Activated T-cell treated with anti-CD3 and anti-CD28 coated beads, Interleukin-2, amount 50 U/mL, for 72 hours (primary cell): ENCODE measurements at regions not wholly inside any gene's neighbourhood (a gene's known extent, or its start where the extent isn't known, plus 50 kb on each side); places are given as distances from the start of the nearest gene placed in this dataset.

Source experiments
- ATAC-seq, 2 donors: fragments of 150-1000 bp; cut with Tn5 transposase; replicated peaks in 1 of 2; 2 replicates each; pipeline ENCODE4 v1.10.0; 2021; ENCODE audit warnings: moderate library complexity in 2 of 2, mild to moderate bottlenecking in 1 of 2
- DNase-seq, 2 donors: peaks; one replicate each; pipeline ENCODE4 v3.0.0; 2021 to 2022; ENCODE audit warnings: mixed read lengths in 1 of 2
- H3K27ac Mint-ChIP-seq: one replicate; pipeline ENCODE4 v1.8.0; 2022; ENCODE audit warnings: mild to moderate bottlenecking, moderate library complexity, mixed read lengths
- H3K27me3 Mint-ChIP-seq: one replicate; pipeline ENCODE4 v1.8.0; 2022; ENCODE audit warnings: low read depth, mixed read lengths
- H3K36me3 Mint-ChIP-seq, 2 donors: one replicate each; pipeline ENCODE4 v1.8.0; 2022; ENCODE audit warnings: mixed read lengths in 2 of 2, mild to moderate bottlenecking in 1 of 2; ENCODE audit not compliant: insufficient read depth in 2 of 2
- H3K4me1 Mint-ChIP-seq: one replicate; pipeline ENCODE4 v1.8.0; 2022; ENCODE audit warnings: low read depth, mixed read lengths
- H3K4me3 Mint-ChIP-seq, 2 donors: one replicate each; pipeline ENCODE4 v1.8.0; 2022; ENCODE audit warnings: mild to moderate bottlenecking in 2 of 2, mixed read lengths in 2 of 2, moderate library complexity in 2 of 2
- H3K9me3 Mint-ChIP-seq, 2 donors: one replicate each; pipeline ENCODE4 v1.8.0; 2022; ENCODE audit warnings: mixed read lengths in 2 of 2

DNA sequence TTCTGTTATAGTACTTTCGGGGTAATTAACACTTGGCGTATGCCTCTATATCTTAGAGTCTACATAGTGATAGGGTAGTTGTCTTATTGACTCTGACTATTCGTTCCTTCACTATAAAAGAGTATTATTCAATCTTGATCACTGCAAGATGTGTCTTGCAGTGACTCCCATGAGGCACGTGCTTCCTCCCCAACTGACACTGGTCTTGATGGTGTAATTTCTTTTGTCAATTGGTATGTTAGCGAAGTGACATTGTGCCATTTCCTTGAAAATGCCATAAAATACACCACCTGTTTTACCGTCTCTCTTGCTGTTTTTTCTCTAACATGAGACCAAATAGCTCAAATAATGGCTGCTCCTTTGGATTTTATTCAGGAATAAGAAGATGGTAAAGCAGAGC, 1314.1 kb upstream of the CDH6 start:
- ATAC-seq (no peak), DNase-seq (no peak)
- Mint-ChIP-seq H3K27ac (no peak overlapping the region), H3K9me3 (peaks cover 8 to 10% of the 10 kb centered on the region in 2 donors), H3K4me3 (no peak overlapping the region), H3K36me3 (no peaks in the 10 kb centered on the region), H3K27me3 (no peaks in the 10 kb centered on the region), H3K4me1 (no peaks in the 10 kb centered on the region)

DNA sequence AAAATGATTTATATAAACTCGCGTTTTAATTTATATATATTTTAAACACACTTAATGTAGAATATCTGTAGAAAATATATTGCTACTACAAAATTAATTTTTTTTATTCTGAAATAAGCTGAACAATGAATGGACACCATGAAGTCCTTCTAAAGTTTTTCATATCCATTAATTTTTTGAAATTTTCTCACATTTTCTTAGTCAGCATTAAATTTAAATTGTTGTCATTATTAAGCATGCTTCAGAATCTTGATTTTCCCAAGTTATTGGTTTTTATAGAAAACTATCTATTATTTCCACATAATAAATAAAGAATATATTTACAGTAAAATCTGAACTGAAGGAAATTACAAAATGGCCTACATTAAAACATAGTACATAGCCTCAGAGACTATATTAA, 1314.9 kb upstream of the CDH6 start:
- H3K27me3 Mint-ChIP-seq = no peaks in the 10 kb centered on the region
- no peak overlapping the region for H3K4me3 Mint-ChIP-seq
- no peak for ATAC-seq
- H3K36me3 Mint-ChIP-seq = no peaks in the 10 kb centered on the region
- peaks cover 8 to 9% of the 10 kb centered on the region in 2 donors for H3K9me3 Mint-ChIP-seq
- no peak overlapping the region for H3K27ac Mint-ChIP-seq
- H3K4me1 Mint-ChIP-seq = no peaks in the 10 kb centered on the region
- DNase-seq = no peak

DNA sequence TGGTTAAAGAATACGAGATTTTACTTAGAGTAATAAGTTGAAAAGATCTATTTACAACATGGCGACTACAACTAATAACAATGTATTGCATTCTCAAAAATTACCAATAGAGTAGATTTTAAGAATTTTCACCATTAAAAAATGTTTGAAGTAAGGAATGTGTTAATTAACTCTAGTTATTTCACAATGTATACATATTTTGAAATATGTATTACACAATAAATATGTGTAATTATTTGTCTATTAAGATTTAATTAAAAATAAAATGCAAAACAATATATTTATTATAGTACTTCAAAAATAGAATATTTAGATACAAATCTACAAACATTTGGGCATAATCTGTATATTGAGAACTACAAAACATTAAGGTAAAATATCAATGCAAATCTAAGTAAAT, 1326.3 kb upstream of the CDH6 start:
- Mint-ChIP-seq H3K9me3 (peaks cover 2 to 3% of the 10 kb centered on the region in 2 donors), H3K4me1 (no peaks in the 10 kb centered on the region), H3K27ac (no peak overlapping the region), H3K27me3 (no peaks in the 10 kb centered on the region), H3K36me3 (no peaks in the 10 kb centered on the region), H3K4me3 (no peak overlapping the region)
- DNase-seq (no peak), ATAC-seq (no peak)

DNA sequence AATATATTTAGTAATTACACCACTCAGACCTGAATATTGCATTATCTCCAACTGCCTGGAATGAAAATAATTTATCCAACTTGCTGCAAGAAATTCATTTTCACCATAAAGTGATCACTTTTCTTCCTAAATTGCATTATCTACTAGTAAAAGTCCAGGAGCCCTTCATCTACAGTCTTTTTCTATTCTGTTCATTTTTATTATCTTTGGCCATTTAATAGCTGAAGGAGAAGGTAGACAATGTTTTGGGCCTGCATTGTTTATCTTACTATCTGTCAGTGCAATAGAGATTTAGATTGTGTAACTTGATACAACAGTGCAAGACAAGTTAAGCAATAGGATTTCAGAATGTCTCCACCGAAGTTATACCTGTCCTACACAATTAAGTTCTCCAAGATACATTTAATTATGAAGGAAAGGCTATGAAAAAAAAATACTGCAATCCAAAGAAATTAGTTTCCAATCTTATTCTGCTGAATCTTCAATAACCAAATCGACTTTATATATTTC, 1339.7 kb upstream of the CDH6 start:
- no peaks in the 10 kb centered on the region for H3K4me1 Mint-ChIP-seq

GRCh38 chr5:29852329-29852728, 1341.2 kb upstream of the CDH6 start:
- no peak for ATAC-seq
- H3K4me1 Mint-ChIP-seq = no peaks in the 10 kb centered on the region
- no peak overlapping the region for H3K4me3 Mint-ChIP-seq
- H3K27me3 Mint-ChIP-seq = no peaks in the 10 kb centered on the region
- no peak for DNase-seq
- H3K27ac Mint-ChIP-seq = no peak overlapping the region
- H3K9me3 Mint-ChIP-seq = peaks cover 12 to 14% of the 10 kb centered on the region in 2 donors
- peaks cover 0 to 2% of the 10 kb centered on the region in 2 donors for H3K36me3 Mint-ChIP-seq

More for the DNA sequence above, 1339.7 kb upstream of the CDH6 start:
- Mint-ChIP-seq H3K36me3 (peaks cover 0 to 7% of the 10 kb centered on the region in 2 donors), H3K27me3 (no peaks in the 10 kb centered on the region), H3K4me3 (no peak overlapping the region), H3K27ac (no peak overlapping the region), H3K9me3 (peaks cover 18 to 19% of the 10 kb centered on the region in 2 donors)
- ATAC-seq (no peak), DNase-seq (no peak)

GRCh38 chr5:29845206-29845605, 1348.3 kb upstream of the CDH6 start:
- peaks cover 5 to 7% of the 10 kb centered on the region in 2 donors for H3K9me3 Mint-ChIP-seq
- no peak for ATAC-seq
- DNase-seq = no peak
- H3K27ac Mint-ChIP-seq = no peak overlapping the region
- no peak overlapping the region for H3K4me3 Mint-ChIP-seq
- peaks cover 0 to 2% of the 10 kb centered on the region in 2 donors for H3K36me3 Mint-ChIP-seq
- H3K27me3 Mint-ChIP-seq = no peaks in the 10 kb centered on the region
- H3K4me1 Mint-ChIP-seq = no peaks in the 10 kb centered on the region

DNA sequence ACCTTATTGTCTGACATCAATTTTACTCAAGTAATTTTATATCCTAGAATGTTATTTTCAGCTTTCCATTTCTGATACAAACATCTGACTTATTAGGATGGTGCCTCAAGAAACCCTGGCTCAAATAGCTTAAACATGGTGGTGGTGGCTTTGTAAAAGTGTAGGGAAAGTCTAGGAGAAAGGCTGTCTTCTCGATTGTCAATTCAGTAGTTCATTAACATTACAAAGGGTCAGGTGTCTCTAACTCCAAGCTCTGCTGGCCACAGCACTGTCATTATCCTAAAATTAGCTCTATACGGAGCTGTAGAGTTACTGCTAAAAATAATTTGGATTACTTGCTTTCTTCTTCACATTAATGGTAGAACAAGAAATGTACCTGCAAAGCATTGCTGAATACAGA, 1360.1 kb upstream of the CDH6 start:
- Mint-ChIP-seq H3K27me3 (no peaks in the 10 kb centered on the region), H3K4me1 (no peaks in the 10 kb centered on the region), H3K9me3 (peaks cover 12 to 14% of the 10 kb centered on the region in 2 donors), H3K27ac (no peak overlapping the region), H3K4me3 (no peak overlapping the region), H3K36me3 (no peaks in the 10 kb centered on the region)
- ATAC-seq (no peak), DNase-seq (no peak)

- no peak overlapping the region for H3K27ac Mint-ChIP-seq
- no peaks in the 10 kb centered on the region for H3K27me3 Mint-ChIP-seq
- DNase-seq (no peak), ATAC-seq (no peak)
- H3K4me3 Mint-ChIP-seq = no peak overlapping the region
- H3K9me3 Mint-ChIP-seq = peaks cover 1 to 8% of the 10 kb centered on the region in 2 donors
- H3K36me3 Mint-ChIP-seq = no peaks in the 10 kb centered on the region
- no peaks in the 10 kb centered on the region for H3K4me1 Mint-ChIP-seq
Observed at GRCh38 chr5:29822521-29822920, 1371.0 kb upstream of the CDH6 start.

GRCh38 chr5:29811914-29812679, 1381.4 kb upstream of the CDH6 start:
- DNase-seq (no peak), ATAC-seq (no peak)
- Mint-ChIP-seq H3K36me3 (no peaks in the 10 kb centered on the region), H3K27ac (no peak overlapping the region), H3K27me3 (no peaks in the 10 kb centered on the region), H3K9me3 (peaks cover 3 to 9% of the 10 kb centered on the region in 2 donors), H3K4me1 (no peaks in the 10 kb centered on the region), H3K4me3 (no peak overlapping the region)

DNA sequence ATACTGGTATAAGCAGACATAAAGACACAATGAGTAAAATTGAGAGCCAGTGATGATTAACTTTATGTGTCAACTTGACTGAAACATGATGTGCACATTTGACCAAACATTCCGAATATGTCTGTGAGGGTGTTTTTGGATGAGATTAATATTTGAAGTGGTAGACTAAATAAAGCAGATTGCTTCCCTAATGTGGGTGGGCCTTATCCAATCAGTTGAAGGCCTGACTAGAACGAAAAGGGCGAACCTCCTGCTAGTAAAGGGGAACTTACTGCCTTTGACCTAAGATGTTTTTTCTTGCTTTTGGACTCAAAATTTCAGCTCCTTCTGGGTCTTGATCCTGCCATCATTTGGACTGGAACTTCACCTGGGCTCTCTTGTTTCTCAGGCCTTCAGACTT, 1387.7 kb upstream of the CDH6 start:
- no peak for ATAC-seq
- Mint-ChIP-seq H3K27ac (no peak overlapping the region), H3K27me3 (no peaks in the 10 kb centered on the region), H3K4me1 (no peaks in the 10 kb centered on the region), H3K9me3 (peaks cover 1 to 7% of the 10 kb centered on the region in 2 donors), H3K4me3 (no peak overlapping the region), H3K36me3 (peaks cover 0 to 2% of the 10 kb centered on the region in 2 donors)
- DNase-seq = no peak

DNA sequence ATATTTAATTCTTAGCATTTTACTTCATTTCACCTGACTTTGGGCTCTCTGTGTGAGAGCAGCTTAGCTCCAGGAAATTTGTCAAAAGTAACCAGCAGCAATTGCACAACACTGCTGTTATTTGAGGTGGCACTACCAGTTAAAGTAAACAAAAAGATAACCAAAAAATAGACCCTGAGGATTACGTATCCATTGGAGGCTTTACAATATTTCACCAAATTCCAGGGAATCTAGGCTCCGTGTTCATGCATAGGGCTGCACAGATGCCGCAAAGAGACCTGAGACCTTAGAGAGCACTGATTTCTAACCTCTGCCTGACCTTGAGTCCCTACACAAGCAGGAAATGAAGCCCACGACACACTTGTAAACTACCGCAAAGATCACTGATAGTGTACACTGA, 1392.7 kb upstream of the CDH6 start:
- DNase-seq = no peak
- ATAC-seq = no peak
- Mint-ChIP-seq H3K36me3 (peaks cover 0 to 2% of the 10 kb centered on the region in 2 donors), H3K4me3 (no peak overlapping the region), H3K9me3 (peaks cover 3 to 4% of the 10 kb centered on the region in 2 donors), H3K27ac (no peak overlapping the region), H3K27me3 (no peaks in the 10 kb centered on the region), H3K4me1 (no peaks in the 10 kb centered on the region)

GRCh38 chr5:29796013-29796412, 1397.5 kb upstream of the CDH6 start:
- Mint-ChIP-seq H3K27me3 (no peaks in the 10 kb centered on the region), H3K9me3 (peaks cover under 1 to 1% of the 10 kb centered on the region in 2 donors), H3K27ac (no peak overlapping the region), H3K36me3 (peaks cover 0 to under 1% of the 10 kb centered on the region in 2 donors), H3K4me1 (no peaks in the 10 kb centered on the region), H3K4me3 (no peak overlapping the region)
- ATAC-seq (no peak), DNase-seq (no peak)

DNA sequence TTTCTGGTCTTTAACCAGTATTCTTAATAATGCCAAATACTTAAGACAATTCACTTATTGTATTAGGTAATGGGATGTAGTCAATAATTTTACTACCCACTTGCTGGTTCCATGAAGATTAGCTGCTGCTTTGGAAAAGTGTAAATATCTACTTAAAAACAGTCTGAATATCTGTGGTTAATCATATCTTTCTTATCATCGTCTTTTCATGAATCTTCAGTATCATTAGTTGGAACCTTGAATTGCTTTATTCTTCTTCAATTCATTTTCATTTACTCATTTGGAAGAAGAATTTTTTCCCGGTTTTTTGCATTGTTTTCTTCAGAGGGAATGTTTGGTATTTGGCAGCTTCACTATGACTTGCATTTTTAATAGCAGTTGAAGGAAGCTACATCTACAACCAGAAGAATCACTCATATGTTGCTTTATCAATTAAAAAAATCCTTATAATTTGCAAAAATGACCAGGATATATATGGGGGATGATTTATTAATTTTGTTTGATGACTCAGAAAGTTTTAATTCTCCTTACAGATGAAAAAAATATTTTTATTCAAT, 1398.3 kb upstream of the CDH6 start:
- Mint-ChIP-seq H3K36me3 (no peaks in the 10 kb centered on the region), H3K9me3 (no peaks in the 10 kb centered on the region), H3K4me3 (no peak overlapping the region), H3K4me1 (no peaks in the 10 kb centered on the region), H3K27me3 (no peaks in the 10 kb centered on the region), H3K27ac (no peak overlapping the region)
- DNase-seq = no peak
- ATAC-seq = no peak
